NCI-H510A (cell line): ENCODE measurements at regions not wholly inside any gene's neighbourhood (a gene's known extent, or its start where the extent isn't known, plus 50 kb on each side); places are given as distances from the start of the nearest gene placed in this dataset.
A peak's percentile ranks its signal among the peaks of the same experiment; 100 is the strongest.

Experiments
- DNase-seq: peaks from one replicate; lab custom pipeline; 2025; lab: John Stamatoyannopoulos, UW

- no peak for DNase-seq
These were observed 475.6 kb upstream of the ZWINT start for GRCh38 chr10:56836659-56837058.

- no peak for DNase-seq
These were observed 470.6 kb upstream of the ZWINT start for GRCh38 chr10:56831681-56832080.

GRCh38 chr10:56823849-56824248, 462.8 kb upstream of the ZWINT start:
- DNase-seq: no peak

- no peak for DNase-seq
These were observed 444.0 kb upstream of the ZWINT start for GRCh38 chr10:56805022-56805421.

DNA sequence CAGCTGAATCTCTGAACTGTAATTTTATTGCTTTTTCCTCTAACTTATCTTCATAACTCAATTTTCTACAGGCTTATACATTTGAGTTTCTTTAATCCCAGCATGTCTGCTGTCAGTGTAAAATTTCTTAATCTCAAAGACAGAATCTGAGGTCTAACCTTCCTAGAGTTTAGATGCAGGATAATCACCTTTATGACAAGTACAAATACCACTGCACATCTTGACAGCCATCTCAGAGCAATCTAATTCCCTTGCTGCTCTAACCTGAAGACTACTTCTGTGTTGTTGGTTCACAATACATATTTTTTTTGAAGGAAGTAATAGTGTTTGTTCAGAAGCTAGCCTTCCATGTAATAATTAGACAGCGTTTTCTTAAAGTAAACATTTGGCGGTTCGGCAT, 424.2 kb upstream of the ZWINT start:
- DNase-seq: no peak

GRCh38 chr10:56782503-56782902, 421.4 kb upstream of the ZWINT start:
- no peak for DNase-seq

DNA sequence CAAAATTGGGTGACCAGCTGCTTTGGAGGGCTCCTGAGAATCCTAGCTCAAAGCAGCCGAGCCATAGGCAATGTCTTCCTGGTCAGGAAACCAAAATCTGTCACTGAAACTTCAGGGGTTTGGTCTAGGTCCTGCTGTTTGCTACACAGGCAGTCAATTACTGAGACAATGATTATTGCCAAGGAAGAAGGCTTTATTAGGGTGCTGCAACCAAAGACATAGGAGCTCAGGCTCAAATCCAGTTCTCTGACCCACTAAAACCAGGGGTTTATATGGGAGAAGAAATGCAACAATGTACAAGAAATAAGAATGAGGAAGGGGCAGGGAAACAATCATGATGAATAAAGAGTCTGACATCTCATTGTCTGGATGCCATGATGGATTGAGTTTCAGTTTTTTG, 410.3 kb upstream of the ZWINT start:
- DNase-seq: no peak

DNA sequence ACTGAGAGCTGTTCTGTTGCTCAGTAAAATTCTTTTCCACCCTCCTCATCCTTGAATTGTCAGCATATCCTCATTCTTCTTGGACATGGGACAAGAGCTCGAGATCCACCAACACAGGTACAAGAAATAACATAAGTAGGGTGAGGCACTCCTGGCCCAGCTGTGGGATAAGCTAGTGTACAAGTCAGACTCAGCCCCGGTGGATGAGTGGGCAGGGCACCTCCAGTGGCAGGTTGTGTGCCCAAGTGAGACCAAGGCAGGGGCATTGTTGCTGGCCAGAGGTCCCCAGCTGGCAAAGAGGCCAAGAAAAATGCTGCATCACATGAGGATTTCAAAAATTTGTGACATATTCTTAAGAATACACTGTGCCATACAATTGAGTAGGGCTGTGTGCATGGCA, 402.0 kb upstream of the ZWINT start:
- no peak for DNase-seq

DNA sequence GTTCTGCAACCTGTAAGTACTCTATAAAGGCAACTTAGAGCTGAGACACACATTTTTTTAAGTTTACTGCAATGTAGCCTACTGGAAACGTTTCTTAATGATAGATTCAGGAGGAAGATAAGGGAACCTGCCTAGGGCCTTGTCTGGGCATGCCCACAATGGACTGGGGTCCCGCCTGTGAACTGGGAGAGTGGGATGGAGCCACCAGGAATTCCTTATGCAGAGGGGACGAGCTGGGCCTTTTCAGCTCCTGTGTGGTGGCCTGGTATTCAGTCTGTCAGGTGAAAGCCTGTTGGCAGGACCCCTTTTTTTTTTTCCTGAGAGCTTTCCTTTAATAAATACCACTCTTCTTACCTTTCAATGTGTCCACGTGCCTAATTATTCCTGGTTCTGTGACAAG, 384.4 kb upstream of the ZWINT start:
- DNase-seq: no peak

DNA sequence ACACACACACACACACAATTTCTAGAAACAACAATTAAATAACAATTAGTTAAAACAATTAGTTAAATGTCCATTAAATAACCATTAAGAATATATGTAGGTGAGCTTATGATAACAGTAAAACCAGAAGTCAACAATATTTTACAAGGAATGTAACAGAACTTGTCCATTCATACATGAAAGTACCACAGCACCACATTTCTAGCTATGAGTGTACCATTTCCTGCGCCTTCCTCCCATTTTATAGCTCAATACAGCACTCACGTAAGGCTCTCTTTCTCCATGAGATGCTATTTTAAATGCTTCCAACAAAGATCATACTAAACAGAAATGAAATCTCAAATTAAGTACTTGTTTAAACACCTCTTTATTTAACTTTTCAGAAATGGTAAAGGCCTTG, 367.3 kb upstream of the ZWINT start:
- no peak for DNase-seq

DNA sequence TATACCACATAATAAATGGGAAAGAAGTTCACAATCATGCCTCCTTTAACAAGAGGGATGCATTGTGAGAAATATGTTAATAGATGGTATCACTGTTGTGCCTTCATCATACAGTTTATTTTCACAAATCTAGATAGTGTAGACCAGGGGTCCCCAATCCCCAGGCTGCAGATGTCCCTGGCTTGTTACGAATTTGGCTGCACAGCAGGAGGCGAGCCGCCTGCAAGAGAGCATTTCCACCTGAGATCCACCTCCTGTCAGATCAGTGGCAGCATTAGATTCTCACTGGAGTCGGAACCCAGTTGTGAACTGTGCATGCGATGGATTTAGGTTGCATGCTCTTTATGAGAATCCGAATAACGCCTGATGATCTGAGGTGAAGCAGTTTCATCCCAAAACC, 361.9 kb upstream of the ZWINT start:
- DNase-seq: no peak

GRCh38 chr10:56715262-56715661, 354.2 kb upstream of the ZWINT start:
- no peak for DNase-seq

- no peak for DNase-seq
These were observed 337.4 kb upstream of the ZWINT start for GRCh38 chr10:56698506-56698905.

GRCh38 chr10:56679578-56679977, 318.5 kb upstream of the ZWINT start:
- no peak for DNase-seq

DNA sequence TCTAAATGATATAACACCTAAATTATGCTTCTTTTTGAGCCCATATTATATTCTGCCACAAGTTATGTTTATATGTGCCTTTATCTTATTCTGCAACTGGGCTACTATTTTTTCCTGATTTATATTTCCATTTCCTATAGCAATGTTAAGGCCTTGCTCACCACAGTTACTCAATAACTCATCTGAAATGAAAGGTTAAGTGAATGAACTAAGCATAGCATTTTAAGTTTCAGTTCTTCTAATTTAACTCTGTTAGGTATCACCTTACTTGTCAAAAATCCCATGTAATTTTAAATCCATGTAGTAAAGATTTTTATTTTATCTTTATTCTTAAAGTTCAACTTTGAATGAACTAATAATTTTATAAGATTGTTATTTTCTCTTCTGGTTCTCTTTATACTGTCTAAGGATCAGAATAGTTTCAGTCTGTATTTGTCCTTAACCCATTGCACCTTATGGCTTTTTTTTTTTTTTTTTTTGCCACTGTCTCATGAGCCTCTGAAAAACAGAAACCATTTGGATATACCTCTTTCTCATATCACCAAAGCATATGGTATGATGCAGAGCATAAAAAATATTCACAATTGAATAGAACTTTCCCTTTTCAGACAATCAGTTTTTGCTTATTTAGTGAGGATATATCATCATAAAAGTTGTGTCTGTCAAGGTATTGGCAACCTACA, 301.8 kb upstream of the ZWINT start:
- no peak for DNase-seq

GRCh38 chr10:56653289-56653688, 292.2 kb upstream of the ZWINT start:
- DNase-seq: no peak

- DNase-seq: no peak
These were observed 285.5 kb upstream of the ZWINT start for GRCh38 chr10:56646329-56647111.

DNA sequence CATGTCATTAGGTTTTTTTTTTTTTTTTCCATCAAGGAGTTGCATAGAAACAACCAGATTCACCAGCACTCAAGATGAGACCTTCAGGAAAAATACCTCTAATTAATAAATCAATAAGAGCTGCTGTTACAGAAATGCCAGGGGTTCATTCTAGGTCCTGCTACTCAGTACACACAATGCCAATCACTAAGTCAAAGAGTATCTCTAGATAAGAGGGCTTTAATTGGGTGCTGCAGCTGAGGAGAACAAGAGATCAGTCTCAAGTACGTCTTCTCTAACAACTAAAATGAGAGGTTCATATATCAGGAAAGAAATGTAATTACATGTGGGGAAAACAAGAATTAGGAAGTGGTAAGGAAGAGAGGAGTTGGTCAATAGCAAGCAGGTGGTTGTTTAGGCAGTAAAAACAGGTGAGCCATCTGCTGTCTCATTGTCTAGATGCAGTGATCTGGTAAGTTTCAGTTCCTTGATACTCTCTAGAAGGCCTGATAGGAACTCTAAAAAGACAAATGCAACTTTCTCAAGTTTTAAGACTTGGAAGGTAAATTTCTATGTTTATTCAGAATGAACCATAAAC, 272.9 kb upstream of the ZWINT start:
- DNase-seq: peak; percentile 23

DNA sequence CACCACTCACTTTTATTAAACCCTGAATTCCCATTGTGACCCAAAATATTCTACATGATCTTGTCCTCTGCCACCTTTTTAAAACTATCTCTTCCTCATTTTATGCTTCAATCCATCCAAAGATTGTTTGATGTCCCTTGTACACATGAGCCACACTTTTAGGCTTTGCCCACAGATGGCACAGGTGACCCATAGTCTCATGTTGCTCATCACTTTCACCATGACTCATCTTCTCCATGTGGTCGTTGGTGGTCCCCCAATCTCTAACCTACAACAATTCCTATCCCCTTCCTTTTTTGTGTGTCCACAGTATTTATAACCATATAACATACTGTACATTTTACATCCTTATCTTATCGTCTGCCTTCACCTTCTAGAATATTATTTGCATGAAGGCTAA, 271.5 kb upstream of the ZWINT start:
- no peak for DNase-seq

GRCh38 chr10:56624082-56624481, 263.0 kb upstream of the ZWINT start:
- no peak for DNase-seq

- DNase-seq: no peak
These were observed 262.0 kb upstream of the ZWINT start for GRCh38 chr10:56623064-56623463.

DNA sequence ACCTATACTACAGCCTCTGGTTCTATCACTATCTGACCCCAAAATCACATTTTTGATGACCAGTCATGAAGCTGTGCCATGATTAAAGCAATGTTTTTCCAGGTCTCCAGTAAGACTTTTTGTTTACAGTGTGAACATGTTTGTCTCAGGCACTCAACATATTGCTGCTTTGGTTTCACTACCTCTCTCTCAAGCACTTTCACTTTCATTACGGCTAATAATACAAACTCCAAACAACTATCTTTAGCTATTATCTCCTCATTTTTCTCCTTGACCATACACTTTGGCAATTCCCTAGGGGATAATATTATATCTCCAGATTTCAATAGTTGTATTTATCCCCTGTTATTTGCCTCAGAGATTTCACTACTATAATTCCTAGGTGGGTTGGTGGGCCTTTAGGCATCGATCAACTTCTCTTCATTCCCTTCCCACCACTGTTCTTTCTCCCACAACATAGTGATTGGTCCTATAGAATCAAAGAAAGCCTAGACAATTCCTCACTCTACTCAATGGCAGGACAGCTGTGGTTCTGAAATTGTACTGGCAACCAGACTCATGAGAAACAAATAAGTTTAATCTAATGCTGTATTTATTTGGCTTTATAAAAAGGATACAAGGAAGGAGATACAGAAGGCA, 261.4 kb upstream of the ZWINT start:
- peak; percentile 1 for DNase-seq

GRCh38 chr10:56606202-56606601, 245.1 kb upstream of the ZWINT start:
- no peak for DNase-seq
